ENCODE measurements at regions not wholly inside any gene's neighbourhood (a gene's known extent, or its start where the extent isn't known, plus 50 kb on each side); places are given as distances from the start of the nearest gene placed in this dataset.

DNA sequence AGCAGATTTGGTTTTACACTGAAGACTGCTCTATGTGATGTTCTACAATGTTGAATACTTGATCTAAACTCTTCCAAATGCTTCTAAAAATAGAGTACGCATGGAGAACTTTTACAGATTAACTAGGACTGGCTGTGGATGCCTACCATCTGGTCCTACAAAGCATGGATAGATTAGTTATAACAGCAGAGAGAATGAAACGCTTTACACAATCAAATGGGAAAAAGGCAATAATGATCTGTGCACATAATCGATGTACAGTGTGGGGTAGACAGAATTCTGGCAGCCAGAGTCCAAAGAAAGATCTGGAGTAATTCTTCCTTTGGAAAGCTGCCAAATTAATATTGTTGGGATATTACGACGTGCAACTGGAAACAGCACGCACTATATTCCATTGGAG lies 1885.5 kb upstream of the PRR20A start:
- TF ChIP-seq, protein P1, sequence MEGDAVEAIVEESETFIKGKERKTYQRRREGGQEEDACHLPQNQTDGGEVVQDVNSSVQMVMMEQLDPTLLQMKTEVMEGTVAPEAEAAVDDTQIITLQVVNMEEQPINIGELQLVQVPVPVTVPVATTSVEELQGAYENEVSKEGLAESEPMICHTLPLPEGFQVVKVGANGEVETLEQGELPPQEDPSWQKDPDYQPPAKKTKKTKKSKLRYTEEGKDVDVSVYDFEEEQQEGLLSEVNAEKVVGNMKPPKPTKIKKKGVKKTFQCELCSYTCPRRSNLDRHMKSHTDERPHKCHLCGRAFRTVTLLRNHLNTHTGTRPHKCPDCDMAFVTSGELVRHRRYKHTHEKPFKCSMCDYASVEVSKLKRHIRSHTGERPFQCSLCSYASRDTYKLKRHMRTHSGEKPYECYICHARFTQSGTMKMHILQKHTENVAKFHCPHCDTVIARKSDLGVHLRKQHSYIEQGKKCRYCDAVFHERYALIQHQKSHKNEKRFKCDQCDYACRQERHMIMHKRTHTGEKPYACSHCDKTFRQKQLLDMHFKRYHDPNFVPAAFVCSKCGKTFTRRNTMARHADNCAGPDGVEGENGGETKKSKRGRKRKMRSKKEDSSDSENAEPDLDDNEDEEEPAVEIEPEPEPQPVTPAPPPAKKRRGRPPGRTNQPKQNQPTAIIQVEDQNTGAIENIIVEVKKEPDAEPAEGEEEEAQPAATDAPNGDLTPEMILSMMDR (IDR thresholded peaks at IDR 0.05): no peak
- no peak for TF ChIP-seq POLR2A (IDR thresholded peaks at IDR 0.05)

All from tibial nerve (tissue), 3 donors.